OCI-LY7 (cell line): ENCODE measurements at regions not wholly inside any gene's neighbourhood (a gene's known extent, or its start where the extent isn't known, plus 50 kb on each side); places are given as distances from the start of the nearest gene placed in this dataset.

Experiments used
- EZH2phosphoT487 ChIP-seq: fragments of 200-600 bp; sonication (generic); IDR thresholded peaks from 2 replicates; pipeline ENCODE4 v1.6.1; 2018; ENCODE audit warnings: low read depth, borderline replicate concordance, mild to moderate bottlenecking, mixed run types, antibody characterized with exemption, low read length, moderate library complexity, mixed read lengths
- TF ChIP-seq, protein P1 (sequence below): fragments of 200-600 bp; sonication (generic); conservative IDR thresholded peaks from 2 replicates; pipeline ENCODE4 v1.5.1; 2014; ENCODE audit warnings: mild to moderate bottlenecking, antibody characterized with exemption, low read length, moderate library complexity, mixed read lengths

- TF ChIP-seq, protein P1, sequence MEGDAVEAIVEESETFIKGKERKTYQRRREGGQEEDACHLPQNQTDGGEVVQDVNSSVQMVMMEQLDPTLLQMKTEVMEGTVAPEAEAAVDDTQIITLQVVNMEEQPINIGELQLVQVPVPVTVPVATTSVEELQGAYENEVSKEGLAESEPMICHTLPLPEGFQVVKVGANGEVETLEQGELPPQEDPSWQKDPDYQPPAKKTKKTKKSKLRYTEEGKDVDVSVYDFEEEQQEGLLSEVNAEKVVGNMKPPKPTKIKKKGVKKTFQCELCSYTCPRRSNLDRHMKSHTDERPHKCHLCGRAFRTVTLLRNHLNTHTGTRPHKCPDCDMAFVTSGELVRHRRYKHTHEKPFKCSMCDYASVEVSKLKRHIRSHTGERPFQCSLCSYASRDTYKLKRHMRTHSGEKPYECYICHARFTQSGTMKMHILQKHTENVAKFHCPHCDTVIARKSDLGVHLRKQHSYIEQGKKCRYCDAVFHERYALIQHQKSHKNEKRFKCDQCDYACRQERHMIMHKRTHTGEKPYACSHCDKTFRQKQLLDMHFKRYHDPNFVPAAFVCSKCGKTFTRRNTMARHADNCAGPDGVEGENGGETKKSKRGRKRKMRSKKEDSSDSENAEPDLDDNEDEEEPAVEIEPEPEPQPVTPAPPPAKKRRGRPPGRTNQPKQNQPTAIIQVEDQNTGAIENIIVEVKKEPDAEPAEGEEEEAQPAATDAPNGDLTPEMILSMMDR, result no peak
- TF ChIP-seq EZH2phosphoT487, result no peak
Observed at GRCh38 chr1:14062669-14063068, 362.7 kb downstream of the PRDM2 start.
